Kidney (tissue), 13 donors: ENCODE measurements at regions not wholly inside any gene's neighbourhood (a gene's known extent, or its start where the extent isn't known, plus 50 kb on each side); places are given as distances from the start of the nearest gene placed in this dataset.

Experiments
- DNase-seq, 5 donors: peaks; one replicate each; pipeline ENCODE4 v3.0.0-alpha.2; 2013 to 2020
- FAIRE-seq: peaks from 2 replicates; lab custom pipeline; 2012; peaks lifted over from hg19 to GRCh38; lab: Jason Lieb, UNC
- H3K27ac ChIP-seq, 2 donors: one replicate each; pipeline ENCODE4 v1.7.0; 2013; ENCODE audit warnings: low read depth in 2 of 2, low read length in 2 of 2, inconsistent platforms in 1 of 2
- H3K27me3 ChIP-seq: one replicate; pipeline ENCODE4 v1.7.1; 2013; ENCODE audit warnings: low read length, inconsistent platforms; ENCODE audit not compliant: control insufficient read depth, insufficient read depth
- H3K36me3 ChIP-seq, 3 donors: one replicate each; pipeline versions ENCODE4 v1.7.0 to v1.7.1; 2013; ENCODE audit warnings: low read length in 3 of 3, control low read depth in 1 of 3, inconsistent platforms in 1 of 3; ENCODE audit not compliant: insufficient read depth in 3 of 3, control insufficient read depth in 2 of 3
- H3K4me1 ChIP-seq, 3 donors: one replicate each; pipeline versions ENCODE4 v1.7.0 to v1.7.1; 2013; ENCODE audit warnings: low read length in 3 of 3, inconsistent platforms in 1 of 3, low read depth in 1 of 3; ENCODE audit not compliant: control insufficient read depth in 2 of 3, insufficient read depth in 2 of 3
- H3K4me3 ChIP-seq, 3 donors: one replicate each; pipeline versions ENCODE4 v1.7.0 to v1.8.1; 2013; ENCODE audit warnings: low read length in 3 of 3, control low read depth in 1 of 3, inconsistent platforms in 1 of 3
- H3K9ac ChIP-seq, 3 donors: one replicate each; pipeline versions ENCODE4 v1.7.0 to v1.7.1; 2013; ENCODE audit warnings: low read length in 3 of 3, control low read depth in 1 of 3, inconsistent platforms in 1 of 3
- H3K9me3 ChIP-seq, 3 donors: one replicate each; pipeline versions ENCODE4 v1.7.0 to v1.7.1; 2013; ENCODE audit warnings: low read length in 3 of 3, control low read depth in 1 of 3, inconsistent platforms in 1 of 3; ENCODE audit not compliant: control insufficient read depth in 2 of 3, insufficient read depth in 1 of 3
- CTCF ChIP-seq: IDR thresholded peaks from 3 replicates; pipeline ENCODE4 v1.5.1; 2012; ENCODE audit warnings: mild to moderate bottlenecking, moderate library complexity, borderline replicate concordance; ENCODE audit not compliant: insufficient read depth; ENCODE audit errors: extremely low read depth
- intact Hi-C: fragments of 100-400 bp; cut with DNase I; formaldehyde crosslinking; loops from one replicate; pipeline ENCODE4 v1.11.1; 2022
- donor health status: control.
- donor health status: control.
- donor health status: control.
- donor health status: control.
- donor health status: control.
- donor health status: DM: yes; HTN: yes; CAD: no.
- donor health status: Normal renal cell carcinoma (clear cell type).

DNA sequence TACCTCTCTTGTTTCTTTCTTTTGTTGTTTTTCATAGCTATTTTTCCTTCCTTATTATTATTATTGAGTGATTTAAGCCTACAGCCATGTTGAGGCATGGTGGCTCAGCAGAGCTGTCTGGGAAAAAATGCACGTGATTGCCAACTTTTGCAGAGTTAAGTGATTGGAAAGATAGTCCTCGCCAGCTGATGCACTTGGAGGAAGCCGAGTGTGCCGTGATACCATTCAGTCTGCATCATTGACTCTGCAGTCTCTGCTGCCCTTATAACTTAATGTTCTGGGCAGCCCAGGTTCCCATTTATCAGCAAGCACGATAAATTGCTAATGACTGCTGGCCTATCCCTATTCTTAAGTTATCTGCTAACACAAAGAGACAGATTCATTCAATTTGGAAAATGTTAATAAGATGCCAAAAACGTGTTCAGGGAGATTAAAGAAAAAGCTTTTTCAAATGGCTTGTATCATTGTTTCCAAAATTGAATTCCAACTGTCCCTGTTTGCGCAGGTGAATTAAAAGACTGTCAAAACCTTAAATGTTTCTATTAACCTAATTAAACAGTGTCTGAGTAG lies 232.9 kb upstream of the NPY start:
- H3K9me3 ChIP-seq, result no peaks in the 10 kb centered on the region
- H3K27me3 ChIP-seq, result no peaks in the 10 kb centered on the region
- no peak for TF ChIP-seq CTCF
- no peak overlapping the region for H3K4me3 ChIP-seq
- H3K9ac ChIP-seq, result no peak overlapping the region
- no peak for DNase-seq
- no peak for FAIRE-seq
- no peaks in the 10 kb centered on the region for H3K36me3 ChIP-seq
- no peak overlapping the region for H3K27ac ChIP-seq
- H3K4me1 ChIP-seq, result no peaks in the 10 kb centered on the region
- intact Hi-C loops, result no loop called here

DNA sequence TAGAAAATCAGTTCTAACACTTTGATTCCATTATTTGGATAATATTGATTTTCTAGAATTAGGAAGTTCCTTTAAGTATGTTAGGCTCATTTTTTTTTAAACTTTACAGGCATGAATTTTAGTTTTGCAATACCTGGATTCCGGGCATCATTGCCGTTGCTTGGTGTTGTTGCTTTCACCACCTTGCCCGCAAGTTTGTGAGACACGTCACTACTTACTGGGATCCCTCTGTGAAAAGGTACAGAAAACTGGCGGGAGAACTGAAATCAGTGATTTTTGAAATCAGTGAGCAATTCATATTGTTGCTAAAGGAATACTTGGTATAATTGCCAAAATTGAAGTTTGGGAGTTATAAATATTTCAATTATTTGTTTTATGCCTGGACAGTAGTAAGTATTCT lies 232.3 kb upstream of the NPY start:
- Histone ChIP-seq H3K27ac (no peak overlapping the region), H3K36me3 (no peaks in the 10 kb centered on the region), H3K4me1 (no peaks in the 10 kb centered on the region), H3K27me3 (no peaks in the 10 kb centered on the region), H3K9me3 (no peaks in the 10 kb centered on the region), H3K4me3 (no peak overlapping the region), H3K9ac (no peak overlapping the region)
- intact Hi-C loops, result no loop called here
- DNase-seq (no peak), FAIRE-seq (no peak)
- TF ChIP-seq CTCF, result no peak

DNA sequence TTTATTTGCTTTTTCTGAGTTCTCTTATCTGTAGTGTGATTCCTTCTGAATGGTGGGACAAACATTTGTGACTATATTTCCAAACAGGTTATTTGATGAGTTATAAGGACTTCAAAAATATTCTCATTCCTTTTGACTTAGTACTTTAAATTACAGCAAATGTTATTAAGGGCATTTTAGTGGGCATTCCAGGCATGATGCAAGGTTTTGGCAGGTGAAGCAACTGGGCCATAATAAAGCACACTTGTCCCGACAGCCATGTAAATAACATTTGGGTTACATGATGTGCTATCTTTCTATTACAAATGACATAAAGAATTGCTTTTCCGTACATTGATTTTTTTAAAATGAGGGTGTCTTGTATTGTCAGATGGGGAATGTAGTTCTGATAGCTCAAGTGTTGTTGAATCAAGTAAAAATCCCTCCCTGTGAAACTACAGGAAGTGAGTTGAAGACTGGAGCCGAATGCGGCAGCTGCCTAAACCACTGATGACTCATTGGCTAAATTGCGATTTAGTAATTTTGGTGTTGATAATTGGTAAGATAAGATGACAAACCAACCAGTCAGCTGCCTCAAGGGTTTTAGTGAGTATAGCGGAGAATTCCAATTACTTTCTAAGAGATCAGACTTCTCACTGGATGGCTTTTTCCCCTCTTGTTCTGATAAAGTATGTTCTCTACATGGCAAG lies 231.3 kb upstream of the NPY start:
- DNase-seq, result peak in 1 of 5 donors; percentile 2
- Histone ChIP-seq H3K4me3 (no peak overlapping the region), H3K9me3 (no peaks in the 10 kb centered on the region), H3K27me3 (no peaks in the 10 kb centered on the region), H3K9ac (no peak overlapping the region), H3K4me1 (no peaks in the 10 kb centered on the region), H3K36me3 (no peaks in the 10 kb centered on the region), H3K27ac (no peak overlapping the region)
- intact Hi-C loops, result no loop called here
- FAIRE-seq, result no peak
- TF ChIP-seq CTCF, result no peak
